ENCODE measurements at regions not wholly inside any gene's neighbourhood (a gene's known extent, or its start where the extent isn't known, plus 50 kb on each side); places are given as distances from the start of the nearest gene placed in this dataset.

GRCh38 chr18:46320928-46321711 is 216.9 kb downstream of the HAUS1 start:
- no peak overlapping the region for H2BK120ac ChIP-seq (replicated peaks; ENCODE audit: low read depth, low read length)
- H4K5ac ChIP-seq (ENCODE audit: insufficient read length, low read depth, low read length) = no peak overlapping the region
- no peaks in the 10 kb centered on the region for H3K79me2 ChIP-seq (ENCODE audit: control insufficient read depth in 1 of 2, insufficient read depth in 2 of 2, low read length in 2 of 2)
- H4K91ac ChIP-seq (replicated peaks; ENCODE audit: insufficient read length, low read length) = peak overlapping the region; percentile 31
- H3K4me2 ChIP-seq (ENCODE audit: insufficient read depth in 1 of 2, low read depth in 2 of 2, low read length in 2 of 2) = 0 out of 4 replicates have a peak overlapping the region, but pooled peaks of 1 of the 2 experiments have one; percentile 26
- no peak overlapping the region for H3K56ac ChIP-seq (replicated peaks; ENCODE audit: insufficient read length, low read depth, low read length)
- no peak overlapping the region for H3K14ac ChIP-seq (ENCODE audit: insufficient read length)
- no peaks in the 10 kb centered on the region for H3K23me2 ChIP-seq (ENCODE audit: low read depth, low read length)
- no peak overlapping the region for H4K8ac ChIP-seq (ENCODE audit: extremely low read depth, insufficient read depth, low read length)
- H3K23ac ChIP-seq (ENCODE audit: insufficient read length) = no peak overlapping the region
- H3K36me3 ChIP-seq (ENCODE audit: control insufficient read depth in 2 of 4, insufficient read depth in 4 of 4, low read length in 3 of 4) = no peaks in the 10 kb centered on the region
- H3K4me1 ChIP-seq (replicated peaks in 1 of 4; ENCODE audit: control insufficient read depth in 3 of 4, insufficient read depth in 4 of 4, low read length in 3 of 4) = peaks cover 6 to 21% (median 18%) of the 10 kb centered on the region in 4 experiments
- H3K27ac ChIP-seq (ENCODE audit: low read depth, low read length) = no peak overlapping the region
- no peaks in the 10 kb centered on the region for H3K27me3 ChIP-seq (replicated peaks in 1 of 4; ENCODE audit: control insufficient read depth in 3 of 4, extremely low read depth in 1 of 4, insufficient read depth in 3 of 4, low read length in 3 of 4)
- POLR2A ChIA-PET (ENCODE audit: partially characterized antibody) = interaction anchor here (1.3 to 2.5 kb wide), 2 partner anchors 13 to 25 kb away, joined by 3 to 24 read pairs; a partner anchor contains a TSS
- H2BK20ac ChIP-seq (ENCODE audit: low read length) = 0 out of 2 replicates have a peak overlapping the region, but pooled peaks have one; percentile 17
- WGBS, 2 experiments (ENCODE audit: extremely low coverage in 1 of 2, insufficient coverage in 1 of 2, insufficient read length in 1 of 2, insufficient replicate concordance in 2 of 2, low coverage in 1 of 2, low lambda C conversion rate in 2 of 2, missing lambda C conversion rate in 1 of 2) = 83% methylated on average over 3 of the region's 3 CpGs; no CpG with 5 or more reads in 1 of the 2 experiments
- no peak overlapping the region for H2BK5ac ChIP-seq (ENCODE audit: low read depth, low read length)
- H3K18ac ChIP-seq (ENCODE audit: extremely low read depth, low read length) = no peak overlapping the region
- FAIRE-seq (no peak), DNase-seq (ENCODE audit: low read depth in 1 of 2, low spot score in 2 of 2) (no peak)
- no peak overlapping the region for H2AFZ ChIP-seq (ENCODE audit: low read length)
- peak overlapping the region; percentile 67; the same call in 1 of the 2 replicates for H2BK15ac ChIP-seq (ENCODE audit: low read length)
- no peak overlapping the region for H3K4ac ChIP-seq (replicated peaks; ENCODE audit: insufficient read length, low read depth, low read length)
- CTCF ChIA-PET (ENCODE audit: partially characterized antibody) = interaction anchor here (0.9 to 4.1 kb wide), 8 partner anchors 9 to 42 kb away, joined by 3 to 18 read pairs (median 4); no protein-coding TSS in a partner anchor
- H3K9me3 ChIP-seq (ENCODE audit: insufficient read depth in 2 of 2, low read depth in 1 of 2, low read length in 1 of 2) = no peaks in the 10 kb centered on the region
- no peak overlapping the region for H2AK5ac ChIP-seq (ENCODE audit: low read depth, low read length)
- H3K79me1 ChIP-seq (ENCODE audit: low read depth, low read length) = no peaks in the 10 kb centered on the region
- peak overlapping the region; percentile 30; the same call in 1 of the 2 replicates for H2BK12ac ChIP-seq (ENCODE audit: low read depth, low read length)
- no peak overlapping the region for H3K4me3 ChIP-seq (ENCODE audit: extremely low read depth in 1 of 4, insufficient read depth in 2 of 4, low read depth in 3 of 4, low read length in 4 of 4)
- no peaks in the 10 kb centered on the region for H4K20me1 ChIP-seq (replicated peaks in 1 of 2; ENCODE audit: control insufficient read depth in 1 of 2, insufficient read depth in 2 of 2, low read length in 2 of 2)
- no peak overlapping the region for H3K9ac ChIP-seq (replicated peaks in 1 of 4; ENCODE audit: extremely low read depth in 1 of 4, low read depth in 3 of 4, low read length in 3 of 4)
- TF ChIP-seq HDAC6 (IDR thresholded peaks at IDR 0.05; ENCODE audit: low read depth, low read length) (no peak), MAFK (IDR thresholded peaks at IDR 0.05; ENCODE audit: low read depth, low read length) (no peak), EP300 (IDR thresholded peaks at IDR 0.05; ENCODE audit: borderline replicate concordance in 1 of 2, low read depth in 2 of 2, low read length in 2 of 2) (no peak), KDM1A (IDR thresholded peaks at IDR 0.05; ENCODE audit: borderline replicate concordance, low read length) (no peak), SP4 (IDR thresholded peaks at IDR 0.05; ENCODE audit: low read length) (no peak), BRCA1 (IDR thresholded peaks at IDR 0.05; ENCODE audit: low read depth, low read length) (no peak), RFX5 (IDR thresholded peaks at IDR 0.05; ENCODE audit: borderline replicate concordance, low read depth, low read length) (no peak), BACH1 (IDR thresholded peaks at IDR 0.05; ENCODE audit: low read length) (no peak), YY1 (IDR thresholded peaks at IDR 0.05; ENCODE audit: low read depth, low read length) (no peak), TEAD4 (IDR thresholded peaks at IDR 0.05; ENCODE audit: low read depth, low read length) (no peak), MAX (IDR thresholded peaks at IDR 0.05) (no peak)
- TF ChIP-seq, protein P1, sequence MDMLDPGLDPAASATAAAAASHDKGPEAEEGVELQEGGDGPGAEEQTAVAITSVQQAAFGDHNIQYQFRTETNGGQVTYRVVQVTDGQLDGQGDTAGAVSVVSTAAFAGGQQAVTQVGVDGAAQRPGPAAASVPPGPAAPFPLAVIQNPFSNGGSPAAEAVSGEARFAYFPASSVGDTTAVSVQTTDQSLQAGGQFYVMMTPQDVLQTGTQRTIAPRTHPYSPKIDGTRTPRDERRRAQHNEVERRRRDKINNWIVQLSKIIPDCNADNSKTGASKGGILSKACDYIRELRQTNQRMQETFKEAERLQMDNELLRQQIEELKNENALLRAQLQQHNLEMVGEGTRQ (IDR thresholded peaks at IDR 0.05; ENCODE audit: low read length) = no peak

All from H1 (cell line).